RPMI8226 (cell line): ENCODE measurements at regions not wholly inside any gene's neighbourhood (a gene's known extent, or its start where the extent isn't known, plus 50 kb on each side); places are given as distances from the start of the nearest gene placed in this dataset.
"Not testable (repeated sequence)": the region's sequence is repeated elsewhere in the genome, so short reads cannot be mapped to it uniquely, and the experiment has no call there.

ENCODE experiments used
- DNase-seq: peaks from one replicate; pipeline ENCODE4 v3.0.0-alpha.2; 2015

DNA sequence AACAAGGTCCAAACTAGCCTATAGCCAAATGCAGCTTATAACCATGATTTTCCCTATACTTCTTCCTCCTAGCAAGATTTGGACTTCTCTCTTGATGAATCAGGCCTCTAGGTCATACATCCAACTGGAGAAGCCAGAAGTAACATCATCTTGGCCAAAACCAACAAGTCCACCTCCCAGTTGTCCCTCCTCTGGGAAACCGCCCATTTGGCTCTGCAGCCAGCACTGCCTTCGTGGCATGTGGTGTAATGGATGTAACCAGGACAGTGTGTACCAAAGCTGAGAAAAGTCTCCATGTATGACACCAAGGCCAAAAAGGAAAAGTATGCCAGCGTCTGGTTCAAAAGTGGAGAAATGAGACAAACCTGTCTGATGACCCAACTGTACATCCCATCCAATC lies 59.3 kb upstream of the VASH1 start:
- no peak for DNase-seq

DNA sequence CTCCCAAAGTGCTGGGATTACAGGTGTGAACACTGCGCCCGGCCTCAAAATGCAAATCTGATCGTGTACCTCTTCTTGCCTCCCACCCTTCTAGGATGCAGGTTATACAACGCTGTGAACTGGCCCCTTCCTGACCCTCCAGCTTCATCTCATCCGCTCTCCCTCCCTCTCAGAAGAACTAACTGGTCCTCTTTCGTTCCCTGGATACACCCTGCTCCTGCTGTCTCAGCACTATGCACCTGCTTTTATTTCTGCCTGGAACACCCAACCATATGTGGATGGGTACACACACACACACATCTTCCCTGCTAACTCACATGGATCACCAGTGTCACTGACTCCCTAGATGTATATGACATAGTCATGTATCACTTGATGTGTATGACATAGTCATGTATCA lies 56.1 kb upstream of the VASH1 start:
- DNase-seq: no peak

DNA sequence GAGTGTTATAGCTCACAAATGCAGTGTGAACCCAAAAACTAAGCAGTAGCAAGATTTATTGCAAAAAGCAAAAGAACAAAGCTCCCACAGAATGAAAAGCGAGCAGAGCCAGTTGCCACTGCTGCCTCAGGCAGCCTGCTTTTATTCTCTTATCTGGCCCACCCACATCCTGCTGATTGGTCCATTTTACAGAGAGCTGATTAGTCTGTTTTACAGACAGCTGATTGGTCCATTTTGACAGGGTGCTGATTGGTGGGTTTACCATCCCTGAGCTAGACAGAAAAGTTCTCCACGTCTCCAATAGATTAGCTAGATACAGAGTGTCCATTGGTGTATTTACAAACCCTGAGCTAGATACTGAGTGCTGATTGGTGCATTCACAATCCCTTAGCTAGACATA lies 55.1 kb upstream of the VASH1 start:
- not testable (repeated sequence) for DNase-seq

DNA sequence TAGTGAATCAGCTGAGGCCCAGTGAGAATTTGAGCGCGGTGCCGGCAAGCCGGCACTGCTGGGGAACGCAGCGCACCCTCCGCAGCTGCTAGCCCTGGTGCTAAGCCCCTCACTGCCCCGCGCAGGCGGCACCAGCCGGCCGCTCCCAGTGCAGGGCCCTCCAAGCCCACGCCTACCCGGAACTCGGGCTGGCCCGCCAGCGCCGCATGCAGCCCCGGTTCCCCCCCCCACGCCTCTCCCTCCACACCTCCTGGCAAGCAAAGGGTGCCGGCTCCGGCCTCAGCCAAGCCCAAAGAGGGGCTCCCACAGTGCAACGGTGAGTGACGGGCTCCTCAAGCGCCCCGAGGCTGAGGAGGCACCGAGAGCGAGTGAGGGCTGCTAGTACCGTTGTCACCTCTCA lies 54.5 kb upstream of the VASH1 start:
- no peak for DNase-seq

DNA sequence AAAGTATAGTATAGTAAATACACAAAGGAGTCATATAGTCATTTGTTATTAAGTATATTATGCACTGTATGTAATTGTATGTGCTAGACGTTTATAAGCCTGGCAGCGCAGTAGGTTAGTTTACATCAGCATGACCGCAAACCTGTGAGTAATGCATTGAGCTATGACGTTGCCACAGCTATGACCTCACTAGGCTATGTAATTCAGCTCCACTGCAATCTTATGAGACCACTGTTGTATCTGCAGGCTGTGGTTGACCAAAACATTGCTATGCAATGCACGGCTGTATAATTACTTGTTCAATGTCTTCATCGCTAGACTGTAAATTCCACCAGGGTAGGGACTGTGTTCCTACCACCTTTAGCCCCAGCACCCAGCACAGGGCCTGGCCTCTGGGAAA lies 53.2 kb upstream of the VASH1 start:
- no peak for DNase-seq

DNA sequence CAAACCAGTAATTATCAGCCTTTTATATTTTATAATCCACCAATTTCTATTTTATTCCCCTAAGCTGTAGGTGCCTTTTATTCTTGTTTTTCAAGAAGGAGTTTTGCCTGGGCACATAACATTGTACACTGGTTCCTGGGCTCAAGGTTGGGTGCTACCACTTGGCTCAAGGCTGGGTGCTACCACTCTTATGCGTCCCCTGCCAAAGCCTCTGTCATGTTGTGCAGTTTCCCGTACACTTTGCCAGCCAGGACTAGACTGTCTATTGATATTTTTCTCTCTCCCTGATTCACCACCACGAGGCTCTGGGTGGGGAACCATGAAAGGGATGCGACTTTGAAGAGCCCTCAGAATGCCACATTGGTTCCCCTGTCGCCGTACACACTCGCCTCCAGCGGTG lies 52.5 kb upstream of the VASH1 start:
- DNase-seq: no peak

DNA sequence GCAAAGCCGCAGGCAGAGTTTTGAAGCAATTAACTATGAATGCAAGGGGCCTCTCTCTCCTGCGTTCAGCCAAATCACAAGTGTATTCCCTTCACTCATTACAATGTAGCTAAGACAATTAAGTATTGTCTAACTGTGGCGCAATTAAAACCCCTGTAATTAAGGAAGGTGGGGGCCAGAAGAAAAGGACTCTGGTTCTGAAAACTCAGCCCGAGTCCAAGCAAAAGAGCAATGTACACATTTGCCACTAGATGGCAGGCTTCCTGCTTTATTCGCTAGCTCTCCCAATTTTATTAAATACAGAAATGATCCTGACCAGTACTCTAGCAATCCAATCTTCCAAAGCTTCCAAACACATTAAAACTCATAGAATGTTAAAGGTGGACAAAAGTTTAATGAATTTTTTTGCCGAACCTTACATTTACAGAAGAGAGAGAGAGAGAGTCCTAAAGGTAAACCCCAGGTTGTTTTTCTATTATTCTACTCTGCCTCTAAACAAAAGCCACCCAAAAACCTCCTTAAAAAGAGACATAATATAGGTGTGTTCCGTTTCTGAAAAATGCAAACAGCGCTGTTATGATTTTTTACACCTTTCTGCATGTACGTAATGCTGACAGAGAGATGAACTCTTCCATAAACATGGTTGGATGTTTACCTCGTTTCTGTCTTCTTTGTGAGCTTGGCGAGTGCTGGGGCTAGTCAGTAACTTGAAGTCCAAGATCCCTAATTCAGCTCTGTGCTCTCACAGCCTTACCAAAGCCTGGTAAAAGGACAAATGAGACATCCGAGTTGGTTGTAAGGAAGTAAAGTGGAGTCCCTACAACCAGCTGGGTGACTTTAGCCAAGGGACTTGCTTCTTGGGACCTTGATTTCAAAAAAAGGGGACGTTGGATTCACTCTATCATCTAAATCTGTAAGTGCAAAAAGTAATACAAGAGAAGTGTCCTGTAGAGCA lies 50.9 kb upstream of the VASH1 start:
- DNase-seq: peak; percentile 38
